ENCODE measurements at regions not wholly inside any gene's neighbourhood (a gene's known extent, or its start where the extent isn't known, plus 50 kb on each side); places are given as distances from the start of the nearest gene placed in this dataset.

DNA sequence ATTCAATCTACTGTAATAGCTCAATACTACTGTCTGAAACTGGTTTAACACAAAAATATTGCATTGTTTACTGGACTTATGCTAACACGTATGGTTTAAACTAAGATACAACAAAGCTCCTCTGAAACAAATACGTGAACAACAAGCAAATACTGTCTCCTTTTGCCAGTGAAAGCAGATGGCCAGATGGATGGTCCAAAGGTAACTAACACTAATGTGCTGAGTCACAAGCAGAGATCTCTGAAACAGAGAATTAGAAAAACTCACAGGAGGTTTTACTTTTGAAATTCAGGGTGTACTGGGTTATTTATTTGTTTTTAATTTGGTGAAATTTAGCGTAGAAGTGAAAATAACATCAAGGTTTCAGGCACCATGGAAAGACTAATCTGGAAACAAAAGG is 124.3 kb upstream of the SOX4 start:
- DNase-seq (ENCODE audit: low spot score), result no peak

DNA sequence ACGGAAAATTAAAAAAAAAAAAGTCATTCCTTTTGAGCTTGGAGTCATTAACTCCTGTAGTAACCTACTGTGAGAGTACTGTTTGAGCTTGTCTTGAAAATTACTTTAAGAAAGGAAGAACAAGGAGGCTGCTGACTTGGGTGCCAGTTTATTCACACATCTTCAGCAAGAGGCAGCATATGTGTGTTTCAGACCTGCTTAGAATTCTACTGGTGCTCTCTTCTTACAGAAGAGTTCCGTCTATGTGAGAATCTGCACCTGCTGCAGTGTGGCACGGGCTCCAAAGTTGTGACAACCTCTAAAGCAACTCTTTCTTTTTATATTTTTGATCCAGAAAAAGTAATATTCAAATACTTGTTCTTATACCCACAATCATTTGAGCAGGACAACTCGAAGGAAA is 117.4 kb upstream of the SOX4 start:
- no peak for DNase-seq (ENCODE audit: low spot score)

DNA sequence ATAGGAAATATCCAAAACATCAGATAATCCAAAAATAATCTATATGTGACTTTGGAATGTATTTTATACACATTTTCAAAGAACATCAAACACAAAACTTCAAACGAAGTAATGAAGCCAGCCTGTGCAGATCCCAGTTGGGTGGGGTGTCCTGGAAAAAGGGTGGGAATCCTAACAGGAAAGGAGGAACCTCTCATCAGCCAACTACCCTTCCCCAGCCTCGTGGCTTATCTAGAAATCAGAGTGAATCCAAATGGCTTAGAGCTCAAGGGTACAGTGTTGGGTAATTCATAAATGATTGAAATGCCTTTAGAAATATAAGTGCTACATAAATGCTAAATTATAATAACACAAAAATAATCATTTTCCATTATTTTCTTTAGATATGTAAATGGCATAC is 115.1 kb upstream of the SOX4 start:
- no peak for DNase-seq (ENCODE audit: low spot score)

DNA sequence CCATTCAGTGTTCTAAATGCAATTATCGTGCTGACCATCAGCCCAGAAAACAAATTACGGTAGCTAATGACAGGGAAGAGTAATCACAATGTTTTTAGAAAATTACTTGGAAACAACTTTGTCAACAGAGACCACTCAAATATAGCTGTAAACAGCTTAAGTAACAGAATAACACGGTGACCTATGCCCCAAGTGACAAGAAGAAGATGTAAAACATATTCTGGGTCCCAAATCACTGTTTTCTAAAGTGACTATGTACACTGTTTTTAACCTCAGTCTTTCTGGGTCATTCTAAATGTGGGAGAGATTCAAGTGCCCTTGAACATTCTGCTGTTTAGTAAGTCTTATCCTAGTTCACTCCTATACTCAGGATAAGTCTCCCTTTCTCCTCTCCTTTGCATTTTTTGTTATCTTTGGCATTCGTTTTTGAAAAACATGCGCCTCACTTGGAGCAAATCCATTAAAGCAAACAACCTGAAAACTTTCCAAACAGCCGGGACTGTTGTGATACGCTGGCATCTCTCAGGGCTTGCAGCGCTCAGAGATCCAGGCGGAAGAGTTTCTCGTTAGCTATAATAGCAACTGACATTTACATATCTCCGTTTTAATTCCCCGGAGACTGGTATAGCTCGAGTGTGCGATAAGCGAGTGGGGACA is 114.5 kb upstream of the SOX4 start:
- no peak for DNase-seq (ENCODE audit: low spot score)

DNA sequence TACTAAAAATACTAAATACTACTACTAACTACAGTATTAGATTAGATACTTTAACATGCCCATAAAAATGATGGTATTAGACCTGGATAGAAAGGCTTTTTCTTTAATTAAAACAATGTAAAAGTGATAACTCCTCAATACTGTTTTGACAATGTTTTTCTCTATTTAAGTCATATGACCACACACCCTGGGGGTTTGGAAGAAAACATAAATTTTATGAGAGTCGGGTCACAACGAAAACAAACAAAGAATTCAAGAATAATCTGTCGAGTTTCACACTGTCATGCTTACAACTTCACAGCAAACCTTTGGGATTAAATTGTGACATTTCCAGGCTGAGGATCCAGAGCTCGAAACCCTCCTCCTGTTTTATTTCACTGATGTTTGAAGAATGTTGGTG is 107.4 kb upstream of the SOX4 start:
- DNase-seq (ENCODE audit: low spot score), result no peak

DNA sequence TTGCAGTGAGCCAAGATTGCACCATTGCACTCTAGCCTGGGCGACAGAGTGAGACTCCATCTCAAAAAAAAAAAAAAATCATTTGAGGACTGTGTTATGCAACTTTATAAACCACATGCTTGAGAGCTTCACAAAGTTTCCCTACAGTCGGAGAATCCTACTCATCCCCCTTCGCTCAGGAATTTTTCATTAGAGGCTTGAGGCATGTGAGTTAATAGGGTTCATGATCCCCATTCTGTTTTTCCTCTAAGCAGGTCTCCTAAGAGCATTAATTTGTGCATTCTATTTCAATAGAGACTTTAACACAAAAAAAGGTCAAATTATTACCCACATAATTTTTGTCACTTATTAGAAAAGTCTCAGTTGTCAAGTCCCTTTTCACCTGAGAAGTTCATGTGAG is 103.7 kb upstream of the SOX4 start:
- DNase-seq (ENCODE audit: low spot score), result no peak

DNA sequence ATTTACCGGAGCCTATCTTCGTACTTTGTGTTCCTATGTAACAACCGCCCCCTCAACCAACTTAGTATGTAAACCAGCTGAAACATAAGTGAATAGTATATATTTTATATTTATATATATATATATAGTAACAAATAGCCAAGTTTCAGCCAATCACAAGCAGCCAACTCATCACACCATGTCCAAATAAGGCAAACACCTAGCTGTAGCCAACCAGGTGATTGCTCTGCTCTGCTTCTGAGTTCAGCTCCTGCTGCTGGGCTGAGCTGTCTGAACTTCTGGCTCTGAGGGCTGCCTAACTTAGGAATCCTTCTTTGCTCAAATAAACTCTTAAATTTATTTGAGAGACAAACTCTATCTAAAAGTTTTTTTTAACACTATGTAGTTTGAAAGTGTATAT is 101.6 kb upstream of the SOX4 start:
- no peak for DNase-seq (ENCODE audit: low spot score)

DNA sequence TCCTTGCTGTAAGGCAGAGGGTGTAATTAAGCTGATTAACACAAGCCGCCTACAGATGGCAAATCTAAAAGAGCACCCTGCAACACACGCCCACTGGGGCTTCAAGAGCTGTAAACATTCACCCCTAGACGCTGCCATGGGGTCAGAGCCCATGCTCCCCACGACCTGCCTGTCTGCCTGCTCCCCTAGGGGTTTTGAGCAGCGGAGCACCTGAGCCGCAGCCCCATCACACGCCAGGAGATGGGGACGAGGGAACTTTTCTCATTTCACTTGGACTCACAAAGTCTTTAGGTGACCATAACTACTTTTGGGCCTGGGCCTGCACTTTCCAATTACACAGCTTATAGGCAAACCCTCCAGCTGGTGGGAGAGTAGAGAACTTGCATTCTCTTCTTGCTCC is 99.0 kb upstream of the SOX4 start:
- no peak for DNase-seq (ENCODE audit: low spot score)

DNA sequence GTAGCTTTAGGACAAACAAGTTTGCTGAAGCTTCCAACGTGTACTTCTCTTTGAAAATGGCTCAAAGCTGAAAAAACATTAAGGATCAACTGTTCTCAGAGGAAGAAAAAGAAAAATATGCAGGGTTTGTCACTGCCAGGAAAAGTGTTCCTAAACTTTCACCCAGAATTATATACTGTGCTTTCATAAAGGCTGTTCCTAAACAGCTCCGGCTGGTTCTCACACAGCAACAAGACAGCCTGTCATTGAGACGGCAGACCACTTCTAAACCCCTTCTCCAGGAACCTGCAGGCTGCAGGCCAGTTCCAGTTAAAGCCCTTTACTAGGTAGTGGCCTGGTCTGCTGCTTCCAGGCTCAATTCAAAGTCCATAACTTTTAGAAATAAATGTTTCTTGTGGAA is 97.4 kb upstream of the SOX4 start:
- no peak for DNase-seq (ENCODE audit: low spot score)

DNA sequence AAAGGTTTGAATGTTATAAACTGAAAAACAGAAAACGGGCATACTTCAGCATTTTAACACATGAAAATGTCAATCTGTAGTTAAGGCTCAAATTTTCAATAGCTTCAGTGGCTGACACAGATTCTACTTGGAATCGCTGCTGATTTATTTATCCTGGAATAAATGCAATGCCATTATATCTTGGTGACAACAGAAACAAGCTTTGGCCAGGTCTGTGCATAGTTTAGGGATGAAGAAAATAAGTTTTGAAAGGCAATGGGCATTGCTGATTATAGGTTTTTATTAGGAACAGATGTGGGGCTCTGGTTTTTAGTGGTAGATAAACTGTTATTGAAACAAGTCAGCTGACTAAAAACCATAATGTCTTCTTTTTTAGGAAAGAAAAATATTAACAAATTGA is 96.8 kb upstream of the SOX4 start:
- peak; percentile 30 for DNase-seq (ENCODE audit: low spot score)

DNA sequence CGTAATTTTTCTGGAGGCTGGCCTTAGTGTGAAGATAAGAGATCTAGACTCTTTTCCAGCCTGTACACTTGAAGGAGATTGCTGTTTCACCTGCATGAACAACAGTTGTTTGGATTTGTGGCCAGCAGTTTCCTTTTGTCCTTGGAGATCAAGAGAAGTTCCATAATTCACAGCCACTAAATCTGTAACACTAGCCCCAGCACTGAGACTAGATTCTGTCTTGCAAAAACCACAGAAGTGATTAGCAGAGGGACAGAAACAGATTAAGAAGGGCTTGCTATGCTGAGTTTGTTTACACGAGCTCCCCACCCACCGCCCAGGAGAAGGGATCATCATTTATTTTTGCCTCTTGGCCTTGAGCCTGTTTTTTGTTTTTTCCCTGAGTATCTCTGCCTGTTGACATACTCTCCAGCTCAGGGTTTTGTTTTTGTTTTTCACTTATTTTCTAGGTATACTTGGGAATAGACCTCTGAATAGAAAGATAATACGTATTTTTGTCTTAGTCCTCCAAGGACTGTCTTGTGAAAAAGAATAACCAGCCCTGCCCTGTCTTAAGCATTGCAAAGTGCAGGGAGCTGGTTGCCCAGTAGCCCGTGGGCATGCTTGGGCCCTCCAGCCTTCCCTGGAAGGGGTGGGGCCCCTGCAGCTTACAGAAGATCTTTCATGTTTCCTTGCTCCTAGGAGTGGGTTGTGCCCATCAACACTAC is 93.1 kb upstream of the SOX4 start:
- DNase-seq (ENCODE audit: low spot score), result no peak

DNA sequence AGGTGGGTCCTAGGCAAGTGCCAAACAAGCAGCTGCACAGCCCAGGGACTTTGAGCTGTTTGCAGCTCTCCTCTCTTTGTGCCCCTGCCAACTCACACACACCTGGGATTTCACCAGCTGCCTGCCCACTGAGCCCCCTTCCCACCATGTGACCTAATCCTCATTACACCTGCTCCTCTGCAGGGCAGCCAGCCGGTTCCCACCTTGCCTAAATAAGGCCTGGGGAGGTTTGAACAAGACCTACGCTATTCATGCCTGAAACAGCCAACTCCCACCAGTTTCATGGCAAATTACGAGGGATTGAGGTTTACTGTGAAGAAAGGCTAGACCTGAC is 92.6 kb upstream of the SOX4 start:
- DNase-seq (ENCODE audit: low spot score), result no peak

DNA sequence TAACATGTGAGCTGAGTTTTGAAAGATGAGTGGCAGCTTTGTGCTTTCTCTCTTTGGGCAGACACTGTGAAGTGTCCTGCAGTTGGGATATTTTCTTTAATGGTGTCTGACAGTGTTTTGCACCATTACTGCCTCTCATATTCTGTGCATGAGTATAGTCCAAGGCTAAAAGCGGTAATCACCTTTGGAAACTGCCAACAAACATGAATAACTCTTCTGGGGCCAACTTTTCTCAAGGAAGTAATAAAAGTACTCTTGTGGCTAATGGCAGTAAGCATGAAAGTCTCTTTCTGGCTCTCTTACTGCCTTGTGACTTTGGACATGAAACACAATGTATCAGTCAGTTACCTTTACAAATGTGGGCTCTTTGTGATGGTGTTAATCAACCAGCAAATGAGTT is 91.7 kb upstream of the SOX4 start:
- DNase-seq (ENCODE audit: low spot score), result no peak

DNA sequence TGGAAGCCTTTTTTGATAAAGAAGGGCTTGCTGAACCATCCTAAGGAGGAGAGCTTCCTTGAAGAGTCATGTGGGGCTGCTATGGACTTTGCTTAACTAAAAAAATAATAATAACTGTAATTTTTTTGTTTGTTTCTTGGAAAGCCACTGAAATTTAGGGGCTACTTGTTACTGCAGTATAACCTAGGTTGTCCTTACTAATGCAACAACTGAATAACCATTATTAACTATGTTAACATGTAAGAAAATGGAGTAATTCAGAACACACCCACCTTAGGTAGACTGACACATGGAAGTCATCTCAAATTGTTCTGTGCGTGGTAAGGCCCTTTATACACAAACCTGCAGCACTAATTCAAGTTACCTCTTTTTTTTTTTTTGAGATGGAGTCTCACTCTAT is 90.9 kb upstream of the SOX4 start:
- no peak for DNase-seq (ENCODE audit: low spot score)

DNA sequence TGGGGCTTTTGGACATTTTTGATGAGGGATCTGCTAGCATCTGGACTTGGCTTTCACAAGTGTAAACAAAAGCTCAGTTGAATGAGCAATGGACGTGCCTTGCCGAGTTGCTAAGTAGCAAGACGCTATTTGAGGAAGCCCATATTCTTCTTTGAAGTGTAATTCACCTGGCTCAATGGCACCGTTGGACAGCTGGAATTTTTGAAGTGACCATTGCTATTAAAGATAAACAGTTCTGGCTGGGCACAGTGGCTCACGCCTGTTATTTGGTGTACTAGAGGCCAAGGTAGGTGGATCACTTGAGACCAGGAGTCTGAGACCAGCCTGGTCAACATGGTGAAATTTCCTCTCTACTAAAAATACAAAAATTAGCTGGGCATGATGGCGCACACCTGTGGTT is 88.8 kb upstream of the SOX4 start:
- DNase-seq (ENCODE audit: low spot score), result no peak

DNA sequence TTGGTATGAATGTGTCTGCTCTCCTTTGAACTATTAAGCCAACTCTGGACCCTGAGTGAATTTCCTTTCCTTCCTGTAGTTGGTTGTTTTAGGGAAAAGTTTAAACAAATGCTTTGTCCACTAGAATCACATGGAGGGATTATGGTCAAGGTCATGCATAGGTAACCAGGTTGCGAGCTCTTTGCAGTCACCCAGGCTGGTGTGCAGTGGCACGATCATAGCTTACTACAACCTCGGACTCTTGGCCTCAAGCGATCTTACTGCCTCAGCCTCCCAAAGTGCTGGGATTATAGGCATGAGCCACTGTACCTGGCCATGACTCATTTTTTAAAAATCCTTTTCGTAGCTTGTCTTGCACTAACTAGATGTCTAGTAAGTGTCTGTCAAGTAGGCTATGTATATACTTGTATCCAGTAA is 88.0 kb upstream of the SOX4 start:
- no peak for DNase-seq (ENCODE audit: low spot score)

DNA sequence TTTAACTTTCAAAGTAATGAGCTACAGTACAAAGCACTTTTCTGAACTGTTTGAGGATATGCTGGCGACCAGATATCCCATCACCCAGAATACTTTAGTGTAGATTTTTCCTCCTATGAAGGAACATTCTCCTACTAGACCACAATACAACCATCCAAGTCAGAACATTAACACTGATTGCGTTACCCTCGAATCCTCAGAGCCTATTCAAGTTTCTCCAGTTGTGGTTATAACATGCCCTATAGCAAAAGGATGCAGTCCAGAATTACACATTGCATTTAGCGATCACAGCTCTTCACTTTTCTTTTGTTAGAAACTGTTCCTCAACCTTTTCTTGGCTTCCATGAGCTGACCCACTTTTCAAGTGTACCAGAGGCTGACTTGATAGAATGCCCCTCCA is 87.4 kb upstream of the SOX4 start:
- DNase-seq (ENCODE audit: low spot score), result no peak

DNA sequence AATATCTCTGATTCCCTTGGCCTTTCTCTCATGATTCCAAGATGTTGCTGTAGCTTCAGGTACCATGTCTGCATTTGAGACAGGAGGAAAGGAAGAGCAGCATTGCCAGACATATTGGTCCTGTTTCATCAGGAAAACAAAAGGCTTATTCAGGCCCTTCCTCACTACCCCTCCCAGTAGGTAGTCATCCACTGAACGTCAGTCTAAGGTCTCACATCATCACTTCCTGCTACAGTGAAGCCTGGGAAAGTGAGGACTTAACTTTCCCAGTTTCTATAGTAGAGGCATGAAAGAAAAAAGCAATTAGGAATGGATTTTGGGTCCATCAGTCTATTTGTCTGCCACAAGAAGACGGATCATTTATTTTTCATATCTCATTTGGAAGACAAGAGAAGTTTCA is 85.7 kb upstream of the SOX4 start:
- no peak for DNase-seq (ENCODE audit: low spot score)

DNA sequence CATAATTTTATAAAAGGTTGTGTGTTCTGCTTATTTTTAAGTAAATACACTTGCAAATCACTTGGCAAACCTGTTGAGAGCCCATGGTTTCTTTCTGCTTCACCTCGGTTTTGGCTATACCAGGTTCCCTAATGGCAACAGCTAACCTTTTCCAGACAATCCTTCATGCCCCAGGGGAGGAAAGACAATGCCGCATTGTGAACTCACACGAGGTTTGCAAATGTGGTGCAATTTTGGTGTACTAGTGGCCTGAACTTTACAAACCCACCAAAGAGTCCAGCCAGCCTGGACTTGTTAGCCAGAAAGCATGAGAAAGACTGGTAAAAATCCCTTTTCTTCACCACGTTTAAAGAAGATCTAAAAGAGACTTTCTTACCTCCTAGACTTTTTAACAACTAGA is 84.8 kb upstream of the SOX4 start:
- no peak for DNase-seq (ENCODE audit: low spot score)

DNA sequence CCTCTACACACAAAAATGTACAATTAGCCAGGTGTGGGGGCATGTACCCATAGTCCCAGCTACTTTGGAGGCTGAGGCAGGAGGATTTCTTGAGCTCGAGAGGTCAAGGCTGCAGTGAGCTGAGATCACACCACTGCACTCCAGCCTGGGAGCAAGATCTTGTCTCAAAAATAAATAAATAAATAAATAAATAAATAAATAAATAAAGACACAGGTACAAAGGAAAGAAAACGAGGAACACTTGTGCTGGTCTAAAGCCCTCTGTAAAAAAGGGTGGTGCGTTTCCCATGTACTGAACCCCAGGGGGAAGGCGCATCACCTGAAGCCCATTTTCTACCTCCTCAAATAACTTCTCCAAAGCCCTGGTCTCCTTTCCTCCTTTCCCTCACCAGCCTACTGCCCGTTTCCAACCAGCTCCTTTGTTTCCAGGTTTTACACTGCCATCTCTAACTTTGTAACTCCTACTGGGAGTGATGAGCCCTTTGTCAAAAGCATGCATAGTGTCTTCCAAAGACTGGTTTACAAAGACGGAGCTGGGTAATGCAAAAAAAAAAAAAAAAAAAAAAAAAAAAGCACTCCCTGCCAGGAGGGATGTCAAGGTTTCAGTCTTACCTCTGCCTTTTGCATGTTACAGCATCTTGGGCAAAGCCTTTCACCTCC is 81.5 kb upstream of the SOX4 start:
- DNase-seq (ENCODE audit: low spot score), result no peak

DNA sequence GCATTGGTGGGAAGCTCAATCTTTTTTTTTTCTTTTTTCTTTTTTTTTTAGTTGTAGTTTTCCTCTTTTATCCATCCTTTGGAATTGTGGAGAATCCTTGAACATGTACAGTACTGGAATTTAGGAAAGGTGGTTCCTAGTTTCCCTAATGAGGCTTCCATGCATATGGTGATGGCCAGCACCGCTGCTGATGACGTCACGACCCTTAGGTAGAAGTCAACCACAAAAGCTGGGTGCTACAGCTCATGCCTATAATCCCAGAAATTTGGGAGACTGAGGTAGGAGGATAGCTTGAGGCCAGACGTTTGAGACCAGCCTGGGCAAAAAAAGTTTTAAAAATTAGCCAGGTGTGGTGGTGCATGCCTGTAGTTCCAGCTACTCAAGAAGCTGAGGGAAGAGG is 79.3 kb upstream of the SOX4 start:
- no peak for DNase-seq (ENCODE audit: low spot score)

DNA sequence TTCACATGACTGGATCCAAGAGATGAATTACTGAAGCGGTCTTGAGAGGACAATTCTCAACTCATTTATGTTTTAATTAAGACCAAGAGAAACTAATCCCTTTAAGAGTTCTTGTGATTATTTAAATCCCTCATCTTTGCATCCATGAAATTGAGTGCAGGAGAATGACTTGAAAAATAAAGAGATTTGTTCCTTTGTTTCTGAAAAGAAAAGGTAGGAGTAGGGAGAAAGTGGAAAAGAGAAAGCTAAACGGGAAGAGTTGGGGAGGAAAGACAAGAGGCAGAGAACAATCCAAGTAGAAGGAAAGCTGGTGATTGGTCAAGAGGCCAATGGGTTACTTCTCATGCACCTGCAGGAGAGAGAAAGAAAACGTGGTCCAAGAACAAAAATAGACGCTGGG is 75.2 kb upstream of the SOX4 start:
- DNase-seq (ENCODE audit: low spot score), result no peak

DNA sequence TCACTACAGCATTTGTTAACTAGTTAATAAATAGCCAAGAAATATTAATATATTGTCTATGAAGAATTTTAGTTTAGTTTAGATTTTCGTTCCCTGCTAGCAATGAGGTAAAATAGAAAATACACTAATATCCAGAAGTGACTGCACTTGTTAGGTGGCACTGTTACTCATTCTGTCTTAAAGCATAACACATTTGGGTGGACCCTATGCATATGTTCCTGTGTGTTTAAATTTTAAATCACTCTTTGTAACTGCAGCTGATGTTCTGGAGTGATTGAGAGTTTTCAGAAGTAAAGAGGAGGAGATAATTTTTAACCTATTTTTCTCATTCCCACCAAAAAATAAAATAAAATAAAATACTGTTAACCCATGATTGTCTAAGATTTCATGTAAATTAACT is 73.9 kb upstream of the SOX4 start:
- no peak for DNase-seq (ENCODE audit: low spot score)

DNA sequence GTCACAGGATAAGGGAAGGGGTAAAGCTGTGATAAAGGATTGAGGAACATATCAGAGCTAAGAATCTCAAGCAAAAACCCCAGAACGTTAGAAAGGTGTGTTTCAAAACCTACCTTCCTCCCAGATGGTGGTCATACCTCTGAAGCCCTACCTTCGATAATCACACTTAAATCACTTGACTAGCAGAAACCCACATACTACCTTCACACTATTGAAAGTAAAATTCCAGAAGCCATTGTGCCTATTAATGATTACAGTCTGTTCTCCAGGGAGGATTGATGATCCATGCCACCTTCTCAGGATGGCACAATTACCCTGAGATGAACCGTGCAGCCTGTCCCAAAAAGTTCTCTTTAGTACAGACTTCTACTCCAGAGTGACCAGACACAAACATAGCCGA is 72.3 kb upstream of the SOX4 start:
- DNase-seq (ENCODE audit: low spot score), result no peak
